Fibroblast of lung (primary cell): ENCODE measurements at regions not wholly inside any gene's neighbourhood (a gene's known extent, or its start where the extent isn't known, plus 50 kb on each side); places are given as distances from the start of the nearest gene placed in this dataset.

Experiments used
- DNase-seq, 2 donors: peaks; one replicate each; pipeline versions ENCODE4 v3.0.0 to v3.0.0-alpha.2; 2010; ENCODE audit warnings: low read depth in 2 of 2
- H2AFZ ChIP-seq: 2 replicates; pipeline ENCODE4 v1.5.1; 2012; ENCODE audit warnings: low read length, control low read depth, inconsistent platforms
- H3K27ac ChIP-seq: 2 replicates; pipeline ENCODE4 v1.5.1; 2011; ENCODE audit warnings: low read length, control low read depth; ENCODE audit not compliant: insufficient read depth
- H3K27me3 ChIP-seq: 2 replicates; pipeline ENCODE4 v1.5.1; 2011; ENCODE audit warnings: mild to moderate bottlenecking, low read length; ENCODE audit not compliant: control insufficient read depth, insufficient read depth
- H3K36me3 ChIP-seq: 2 replicates; pipeline ENCODE4 v1.5.1; 2011; ENCODE audit warnings: low read length; ENCODE audit not compliant: control insufficient read depth, insufficient read depth
- H3K4me1 ChIP-seq: 2 replicates; pipeline ENCODE4 v1.5.1; 2011; ENCODE audit warnings: low read length; ENCODE audit not compliant: control insufficient read depth, insufficient read depth; ENCODE audit errors: extremely low read depth
- H3K4me2 ChIP-seq: 2 replicates; pipeline ENCODE4 v1.5.1; 2011; ENCODE audit warnings: low read length, control low read depth; ENCODE audit not compliant: insufficient read depth; ENCODE audit errors: extremely low read depth
- H3K4me3 ChIP-seq, 4 experiments: fragments of 200-600 bp in 1 of 4; sonication (generic) in 1 of 4; replicated peaks in 1 of 4; 2 replicates each; pipeline ENCODE4 v1.5.1; 2011 to 2016; ENCODE audit warnings: low read length in 4 of 4, low read depth in 3 of 4, mild to moderate bottlenecking in 3 of 4, control low read depth in 2 of 4, inconsistent platforms in 1 of 4, mixed read lengths in 1 of 4; ENCODE audit not compliant: insufficient read depth in 1 of 4; ENCODE audit errors: control extremely low read depth in 1 of 4
- H3K79me2 ChIP-seq: 2 replicates; pipeline ENCODE4 v1.5.1; 2012; ENCODE audit warnings: mild to moderate bottlenecking, low read length, inconsistent platforms; ENCODE audit not compliant: control insufficient read depth, insufficient read depth
- H3K9ac ChIP-seq: 2 replicates; pipeline ENCODE4 v1.5.1; 2011; ENCODE audit warnings: mild to moderate bottlenecking, low read length, control low read depth; ENCODE audit not compliant: insufficient read depth
- H3K9me3 ChIP-seq: 2 replicates; pipeline ENCODE4 v1.5.1; 2012; ENCODE audit warnings: low read depth, low read length; ENCODE audit not compliant: control insufficient read depth, insufficient read depth
- H4K20me1 ChIP-seq: 2 replicates; pipeline ENCODE4 v1.5.1; 2011; ENCODE audit warnings: low read length; ENCODE audit not compliant: control insufficient read depth, insufficient read depth; ENCODE audit errors: extremely low read depth
- EZH2 ChIP-seq: IDR thresholded peaks from 2 replicates; pipeline ENCODE4 v1.5.1; 2012; ENCODE audit warnings: low read length, control low read depth, mild to moderate bottlenecking; ENCODE audit errors: missing control alignments
- TF ChIP-seq, protein P1 (sequence below), 2 donors: IDR thresholded peaks in 1 of 2; conservative IDR thresholded peaks in 1 of 2; 1 replicate in 1 of 2; 2 replicates in 1 of 2; pipeline ENCODE4 v1.5.1; 2011 to 2012; ENCODE audit warnings: low read length in 2 of 2, control low read depth in 1 of 2, inconsistent platforms in 1 of 2, low read depth in 1 of 2, mild to moderate bottlenecking in 1 of 2

DNA sequence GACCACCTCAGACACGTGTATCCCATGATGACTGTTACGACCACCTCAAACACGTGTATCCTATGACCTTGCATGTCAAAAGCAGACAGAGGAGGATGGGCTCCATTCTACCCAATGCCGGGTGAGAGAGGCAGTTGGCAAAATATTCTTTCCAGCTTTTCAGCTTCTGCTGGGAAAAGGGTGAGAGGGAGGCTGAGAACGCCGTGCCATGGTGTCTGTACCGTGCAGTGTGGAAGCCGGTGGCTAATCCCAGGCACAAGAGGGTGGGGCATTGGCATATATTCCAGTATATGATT, 1478.4 kb downstream of the TBC1D22A start:
- Histone ChIP-seq H4K20me1 (no peaks in the 10 kb centered on the region), H3K27ac (no peak overlapping the region), H3K4me1 (no peaks in the 10 kb centered on the region), H3K9ac (no peak overlapping the region), H3K4me2 (no peak overlapping the region), H3K9me3 (no peaks in the 10 kb centered on the region), H3K36me3 (no peaks in the 10 kb centered on the region), H3K79me2 (no peaks in the 10 kb centered on the region), H3K4me3 (no peak overlapping the region), H2AFZ (no peak overlapping the region), H3K27me3 (no peaks in the 10 kb centered on the region)
- no peak for DNase-seq
- TF ChIP-seq, protein P1, sequence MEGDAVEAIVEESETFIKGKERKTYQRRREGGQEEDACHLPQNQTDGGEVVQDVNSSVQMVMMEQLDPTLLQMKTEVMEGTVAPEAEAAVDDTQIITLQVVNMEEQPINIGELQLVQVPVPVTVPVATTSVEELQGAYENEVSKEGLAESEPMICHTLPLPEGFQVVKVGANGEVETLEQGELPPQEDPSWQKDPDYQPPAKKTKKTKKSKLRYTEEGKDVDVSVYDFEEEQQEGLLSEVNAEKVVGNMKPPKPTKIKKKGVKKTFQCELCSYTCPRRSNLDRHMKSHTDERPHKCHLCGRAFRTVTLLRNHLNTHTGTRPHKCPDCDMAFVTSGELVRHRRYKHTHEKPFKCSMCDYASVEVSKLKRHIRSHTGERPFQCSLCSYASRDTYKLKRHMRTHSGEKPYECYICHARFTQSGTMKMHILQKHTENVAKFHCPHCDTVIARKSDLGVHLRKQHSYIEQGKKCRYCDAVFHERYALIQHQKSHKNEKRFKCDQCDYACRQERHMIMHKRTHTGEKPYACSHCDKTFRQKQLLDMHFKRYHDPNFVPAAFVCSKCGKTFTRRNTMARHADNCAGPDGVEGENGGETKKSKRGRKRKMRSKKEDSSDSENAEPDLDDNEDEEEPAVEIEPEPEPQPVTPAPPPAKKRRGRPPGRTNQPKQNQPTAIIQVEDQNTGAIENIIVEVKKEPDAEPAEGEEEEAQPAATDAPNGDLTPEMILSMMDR (conservative IDR thresholded peaks at IDR 0.05 in 1 of 2, IDR thresholded peaks at IDR 0.05 in 1 of 2; ENCODE audit: low read depth in 1 of 2, low read length in 2 of 2): no peak
- no peak for TF ChIP-seq EZH2

DNA sequence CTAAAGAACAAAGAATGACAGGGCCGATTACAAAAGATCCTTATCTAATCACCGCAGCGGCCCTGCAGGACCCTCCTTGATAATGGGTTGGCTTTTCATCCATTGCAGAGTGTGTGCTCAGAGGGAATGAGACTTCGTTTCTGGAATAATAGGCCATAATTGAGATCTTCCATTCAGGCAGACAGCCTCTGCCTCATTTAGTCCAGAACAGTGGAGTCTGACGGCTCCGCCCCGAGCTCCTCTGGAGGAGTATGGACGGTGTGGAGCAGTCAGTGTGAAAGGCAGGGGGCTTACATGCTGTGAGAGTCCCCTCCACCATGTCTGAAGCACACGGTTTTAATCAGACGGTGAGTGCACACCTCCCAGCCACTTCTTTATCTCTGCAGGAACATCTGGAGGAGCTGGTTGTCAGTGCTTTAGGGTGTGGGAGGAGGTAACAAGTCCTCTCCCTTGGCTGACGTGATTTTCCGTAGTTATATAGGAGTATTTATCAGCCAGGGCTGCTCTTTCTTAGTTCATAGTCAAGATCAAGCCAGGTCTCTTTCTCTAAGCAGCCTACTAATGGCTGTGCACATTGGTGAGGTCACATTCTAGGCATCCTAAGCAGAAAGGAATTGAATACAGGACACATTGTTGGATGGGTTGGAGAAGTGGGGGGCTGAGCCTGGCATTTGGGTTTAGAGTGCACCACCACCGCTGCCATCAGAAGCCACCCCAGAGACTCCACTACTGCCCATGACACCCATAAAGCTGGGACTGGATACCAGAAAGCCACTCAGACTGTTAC, 1477.9 kb downstream of the TBC1D22A start:
- no peak for TF ChIP-seq EZH2
- TF ChIP-seq, protein P1 (conservative IDR thresholded peaks at IDR 0.05 in 1 of 2, IDR thresholded peaks at IDR 0.05 in 1 of 2; ENCODE audit: low read depth in 1 of 2, low read length in 2 of 2): no peak
- DNase-seq: no peak
- no peaks in the 10 kb centered on the region for H3K9me3 ChIP-seq

DNA sequence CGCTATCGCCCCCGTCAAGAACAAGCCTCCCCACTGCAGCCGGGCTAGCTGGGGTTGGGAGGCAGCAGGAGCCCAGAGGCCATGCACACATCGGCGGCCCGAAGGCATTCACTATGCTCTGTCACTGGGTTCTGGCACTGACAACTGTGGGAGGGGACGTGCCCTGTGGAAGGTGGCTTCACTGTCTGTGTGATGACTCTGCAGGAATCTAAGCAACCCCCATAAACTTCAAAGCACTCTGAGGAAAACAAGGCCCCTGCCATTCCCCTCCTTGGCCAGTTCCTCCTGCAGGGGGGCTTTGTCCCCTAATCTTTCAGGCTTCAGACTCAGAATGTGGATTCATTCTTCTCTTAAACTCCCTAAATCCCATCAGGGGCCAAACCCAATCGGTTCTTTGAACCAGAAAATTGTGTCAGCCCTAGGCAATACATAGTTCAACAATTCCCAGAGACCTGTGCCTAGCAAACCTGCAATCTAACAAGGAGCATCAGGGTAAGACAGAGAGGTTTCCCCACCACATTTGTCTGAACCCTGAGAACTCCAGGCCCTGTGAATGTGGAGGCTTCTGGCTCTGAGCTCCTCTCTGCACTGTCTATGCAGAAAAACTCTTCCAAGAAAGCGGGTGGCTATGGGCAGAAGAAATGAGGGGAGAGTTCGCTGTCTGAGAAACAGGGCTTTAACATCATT, 1477.2 kb downstream of the TBC1D22A start:
- no peak for TF ChIP-seq EZH2
- TF ChIP-seq, protein P1 (conservative IDR thresholded peaks at IDR 0.05 in 1 of 2, IDR thresholded peaks at IDR 0.05 in 1 of 2; ENCODE audit: low read depth in 1 of 2, low read length in 2 of 2): no peak
- H3K4me2 ChIP-seq: no peak overlapping the region
- no peaks in the 10 kb centered on the region for H3K9me3 ChIP-seq
- no peaks in the 10 kb centered on the region for H4K20me1 ChIP-seq
- no peak overlapping the region for H2AFZ ChIP-seq
- H3K9ac ChIP-seq: no peak overlapping the region
- no peak for DNase-seq
- H3K4me1 ChIP-seq: no peaks in the 10 kb centered on the region
- no peaks in the 10 kb centered on the region for H3K36me3 ChIP-seq
- no peak overlapping the region for H3K4me3 ChIP-seq
- no peaks in the 10 kb centered on the region for H3K79me2 ChIP-seq
- no peaks in the 10 kb centered on the region for H3K27me3 ChIP-seq
- no peak overlapping the region for H3K27ac ChIP-seq

More for the DNA sequence above, 1477.9 kb downstream of the TBC1D22A start:
- no peak overlapping the region for H3K9ac ChIP-seq
- no peak overlapping the region for H2AFZ ChIP-seq
- no peaks in the 10 kb centered on the region for H3K4me1 ChIP-seq
- no peak overlapping the region for H3K27ac ChIP-seq
- no peaks in the 10 kb centered on the region for H3K27me3 ChIP-seq
- no peak overlapping the region for H3K4me3 ChIP-seq
- H3K4me2 ChIP-seq: no peak overlapping the region
- no peaks in the 10 kb centered on the region for H3K79me2 ChIP-seq
- no peaks in the 10 kb centered on the region for H3K36me3 ChIP-seq
- no peaks in the 10 kb centered on the region for H4K20me1 ChIP-seq
